Effector memory CD8-positive, alpha-beta T cell (primary cell): ENCODE measurements at regions not wholly inside any gene's neighbourhood (a gene's known extent, or its start where the extent isn't known, plus 50 kb on each side); places are given as distances from the start of the nearest gene placed in this dataset.

Source experiments
- ATAC-seq: fragments of 150-1000 bp; cut with Tn5 transposase; replicated peaks from 2 replicates; pipeline ENCODE4 v1.10.0; 2021; ENCODE audit warnings: mild to moderate bottlenecking, moderate library complexity
- DNase-seq, 3 experiments: peaks; one replicate each; pipeline ENCODE4 v3.0.0; 2021
- H3K27ac Mint-ChIP-seq, 2 donors: one replicate each; pipeline ENCODE4 v1.8.0; 2022; ENCODE audit warnings: mild to moderate bottlenecking in 2 of 2, mixed read lengths in 2 of 2, moderate library complexity in 2 of 2
- H3K27me3 Mint-ChIP-seq, 2 donors: one replicate each; pipeline ENCODE4 v1.8.0; 2022; ENCODE audit warnings: mixed read lengths in 2 of 2
- H3K36me3 Mint-ChIP-seq: one replicate; pipeline ENCODE4 v1.8.0; 2022; ENCODE audit warnings: mild to moderate bottlenecking, moderate library complexity, mixed read lengths; ENCODE audit not compliant: insufficient read depth
- H3K4me1 Mint-ChIP-seq, 2 donors: one replicate each; pipeline ENCODE4 v1.8.0; 2022; ENCODE audit warnings: low read depth in 2 of 2, mixed read lengths in 2 of 2
- H3K4me3 Mint-ChIP-seq, 2 donors: one replicate each; pipeline ENCODE4 v1.8.0; 2022; ENCODE audit warnings: mild to moderate bottlenecking in 2 of 2, mixed read lengths in 2 of 2, moderate library complexity in 2 of 2
- H3K9me3 Mint-ChIP-seq, 2 donors: one replicate each; pipeline ENCODE4 v1.8.0; 2022; ENCODE audit warnings: mixed read lengths in 2 of 2

- DNase-seq, result no peak
- H3K27me3 Mint-ChIP-seq, result peaks cover 4 to 51% of the 10 kb centered on the region in 2 donors
- no peak overlapping the region for H3K4me3 Mint-ChIP-seq
- H3K9me3 Mint-ChIP-seq, result no peaks in the 10 kb centered on the region
- no peaks in the 10 kb centered on the region for H3K36me3 Mint-ChIP-seq
- H3K4me1 Mint-ChIP-seq, result no peaks in the 10 kb centered on the region
- H3K27ac Mint-ChIP-seq, result no peak overlapping the region
- no peak for ATAC-seq
Observed at GRCh38 chr6:167574431-167575151, 249.7 kb downstream of the TTLL2 start.

- Mint-ChIP-seq H3K27ac (no peak overlapping the region), H3K9me3 (no peaks in the 10 kb centered on the region), H3K4me1 (no peaks in the 10 kb centered on the region), H3K4me3 (no peak overlapping the region), H3K36me3 (no peaks in the 10 kb centered on the region), H3K27me3 (peaks cover 6 to 49% of the 10 kb centered on the region in 2 donors)
- DNase-seq, result no peak
- ATAC-seq, result no peak
Observed at GRCh38 chr6:167575158-167575696, 250.3 kb downstream of the TTLL2 start.

GRCh38 chr6:167576050-167576741 is 250.5 kb upstream of the AFDN start:
- peaks cover 6 to 39% of the 10 kb centered on the region in 2 donors for H3K27me3 Mint-ChIP-seq
- H3K4me1 Mint-ChIP-seq, result no peaks in the 10 kb centered on the region
- no peak overlapping the region for H3K4me3 Mint-ChIP-seq
- H3K36me3 Mint-ChIP-seq, result peaks cover 4% of the 10 kb centered on the region
- DNase-seq (no peak), ATAC-seq (no peak)
- H3K9me3 Mint-ChIP-seq, result no peaks in the 10 kb centered on the region
- no peak overlapping the region for H3K27ac Mint-ChIP-seq

GRCh38 chr6:167576828-167577503 is 249.7 kb upstream of the AFDN start:
- H3K36me3 Mint-ChIP-seq, result peaks cover 4% of the 10 kb centered on the region

GRCh38 chr6:167577891-167578361 is 248.8 kb upstream of the AFDN start:
- Mint-ChIP-seq H3K27me3 (peaks cover 8 to 39% of the 10 kb centered on the region in 2 donors), H3K4me1 (no peaks in the 10 kb centered on the region), H3K4me3 (no peak overlapping the region), H3K27ac (no peak overlapping the region), H3K36me3 (peaks cover 4% of the 10 kb centered on the region), H3K9me3 (peaks cover 0 to 3% of the 10 kb centered on the region in 2 donors)
- ATAC-seq (no peak), DNase-seq (no peak)

More at GRCh38 chr6:167576828-167577503, 249.7 kb upstream of the AFDN start:
- no peak for ATAC-seq
- Mint-ChIP-seq H3K9me3 (no peaks in the 10 kb centered on the region), H3K4me1 (no peaks in the 10 kb centered on the region), H3K4me3 (no peak overlapping the region), H3K27me3 (peaks cover 6 to 39% of the 10 kb centered on the region in 2 donors), H3K27ac (no peak overlapping the region)
- DNase-seq, result no peak

GRCh38 chr6:167578371-167578901 is 248.3 kb upstream of the AFDN start:
- Mint-ChIP-seq H3K9me3 (peaks cover 0 to 8% of the 10 kb centered on the region in 2 donors), H3K27ac (no peak overlapping the region), H3K27me3 (peaks cover 12 to 39% of the 10 kb centered on the region in 2 donors), H3K36me3 (peaks cover 4% of the 10 kb centered on the region), H3K4me1 (no peaks in the 10 kb centered on the region), H3K4me3 (no peak overlapping the region)
- no peak for ATAC-seq
- no peak for DNase-seq

GRCh38 chr6:167579806-167580618 is 246.7 kb upstream of the AFDN start:
- peaks cover 4% of the 10 kb centered on the region for H3K36me3 Mint-ChIP-seq
- H3K27ac Mint-ChIP-seq, result no peak overlapping the region
- no peak overlapping the region for H3K4me3 Mint-ChIP-seq
- H3K4me1 Mint-ChIP-seq, result no peaks in the 10 kb centered on the region
- H3K9me3 Mint-ChIP-seq, result peaks cover 0 to 11% of the 10 kb centered on the region in 2 donors
- no peak for ATAC-seq
- DNase-seq, result no peak
- H3K27me3 Mint-ChIP-seq, result peaks cover 18 to 39% of the 10 kb centered on the region in 2 donors

- Mint-ChIP-seq H3K9me3 (peaks cover 0 to 11% of the 10 kb centered on the region in 2 donors), H3K36me3 (peaks cover 4% of the 10 kb centered on the region), H3K4me3 (no peak overlapping the region), H3K27me3 (peaks cover 24 to 39% of the 10 kb centered on the region in 2 donors), H3K4me1 (no peaks in the 10 kb centered on the region), H3K27ac (no peak overlapping the region)
- DNase-seq, result no peak
- ATAC-seq, result no peak
Observed at GRCh38 chr6:167580619-167580911, 246.1 kb upstream of the AFDN start.

- H3K4me3 Mint-ChIP-seq, result no peak overlapping the region
- no peak overlapping the region for H3K27ac Mint-ChIP-seq
- DNase-seq (no peak), ATAC-seq (no peak)
- H3K9me3 Mint-ChIP-seq, result peaks cover 0 to 11% of the 10 kb centered on the region in 2 donors
- H3K36me3 Mint-ChIP-seq, result peaks cover 4% of the 10 kb centered on the region
- H3K27me3 Mint-ChIP-seq, result peaks cover 27 to 34% of the 10 kb centered on the region in 2 donors
- no peaks in the 10 kb centered on the region for H3K4me1 Mint-ChIP-seq
Observed at GRCh38 chr6:167581637-167582036, 245.1 kb upstream of the AFDN start.

GRCh38 chr6:167583412-167583811 is 243.3 kb upstream of the AFDN start:
- H3K27me3 Mint-ChIP-seq, result peaks cover 16 to 27% of the 10 kb centered on the region in 2 donors
- DNase-seq (no peak), ATAC-seq (no peak)
- H3K36me3 Mint-ChIP-seq, result peaks cover 4% of the 10 kb centered on the region
- peaks cover 0 to 11% of the 10 kb centered on the region in 2 donors for H3K9me3 Mint-ChIP-seq
- no peaks in the 10 kb centered on the region for H3K4me1 Mint-ChIP-seq
- H3K4me3 Mint-ChIP-seq, result no peak overlapping the region
- H3K27ac Mint-ChIP-seq, result no peak overlapping the region

GRCh38 chr6:167588181-167588919 is 238.4 kb upstream of the AFDN start:
- H3K4me1 Mint-ChIP-seq, result no peaks in the 10 kb centered on the region
- H3K4me3 Mint-ChIP-seq, result no peak overlapping the region
- H3K36me3 Mint-ChIP-seq, result no peaks in the 10 kb centered on the region
- no peak for DNase-seq
- H3K27me3 Mint-ChIP-seq, result peaks cover 0 to 15% of the 10 kb centered on the region in 2 donors
- ATAC-seq, result no peak
- no peak overlapping the region for H3K27ac Mint-ChIP-seq
- H3K9me3 Mint-ChIP-seq, result peaks cover 8 to 18% of the 10 kb centered on the region in 2 donors

GRCh38 chr6:167588920-167589614 is 237.6 kb upstream of the AFDN start:
- H3K9me3 Mint-ChIP-seq, result peaks cover 8 to 14% of the 10 kb centered on the region in 2 donors
- H3K27me3 Mint-ChIP-seq, result peaks cover 0 to 15% of the 10 kb centered on the region in 2 donors
- no peaks in the 10 kb centered on the region for H3K4me1 Mint-ChIP-seq
- DNase-seq (no peak), ATAC-seq (no peak)
- no peaks in the 10 kb centered on the region for H3K36me3 Mint-ChIP-seq
- no peak overlapping the region for H3K27ac Mint-ChIP-seq
- H3K4me3 Mint-ChIP-seq, result no peak overlapping the region
